NCI-H187 treated with DMSO at 0.1 percent for 48 hours (cell line): ENCODE measurements at regions not wholly inside any gene's neighbourhood (a gene's known extent, or its start where the extent isn't known, plus 50 kb on each side); places are given as distances from the start of the nearest gene placed in this dataset.
"Not testable (repeated sequence)": the region's sequence is repeated elsewhere in the genome, so short reads cannot be mapped to it uniquely, and the experiment has no call there.

Experiments
- DNase-seq: peaks from one replicate; lab custom pipeline; 2025; lab: John Stamatoyannopoulos, UW

GRCh38 chr18:40148960-40149359 is 1806.1 kb upstream of the PIK3C3 start:
- DNase-seq, result no peak

DNA sequence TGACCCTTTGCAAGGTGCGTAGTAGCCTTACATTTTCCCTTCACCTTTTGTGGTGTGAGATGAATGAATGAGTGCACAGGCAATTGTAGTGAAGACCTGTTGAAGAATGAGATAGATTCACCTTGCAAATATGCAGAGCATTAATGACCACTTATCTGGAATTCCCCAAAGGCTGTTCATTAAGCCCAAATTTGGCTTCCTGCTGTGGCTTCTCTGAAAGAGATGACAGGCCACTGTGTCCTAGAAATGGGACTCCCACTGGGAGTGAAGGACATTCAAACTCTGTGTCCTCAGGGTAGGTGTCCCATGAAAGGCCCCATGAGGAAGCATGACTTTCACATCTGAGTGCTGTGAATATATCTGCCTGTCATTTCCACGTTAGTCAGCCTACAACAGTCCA is 1821.8 kb upstream of the PIK3C3 start:
- DNase-seq, result no peak

DNA sequence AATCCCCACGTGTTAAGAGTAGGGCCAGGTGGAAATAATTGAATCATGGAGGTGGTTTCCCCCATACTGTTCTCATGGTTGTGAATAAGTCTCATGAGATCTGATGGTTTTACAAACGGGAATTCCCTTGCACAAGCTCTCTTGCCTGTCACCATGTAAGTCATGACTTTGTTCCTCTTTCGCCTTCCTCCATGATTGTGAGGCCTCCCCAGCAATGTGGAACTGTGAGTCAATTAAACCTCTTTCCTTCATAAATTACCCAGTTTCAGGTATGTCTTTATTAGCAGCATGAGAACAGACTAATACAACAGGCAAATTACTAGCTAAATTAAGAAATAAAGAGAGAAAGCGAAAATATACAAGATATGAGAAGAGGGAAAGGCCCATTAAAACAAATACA is 1822.6 kb upstream of the PIK3C3 start:
- DNase-seq, result not testable (repeated sequence)

- DNase-seq, result no peak
These were observed 1830.9 kb upstream of the PIK3C3 start for GRCh38 chr18:40124107-40124506.

- DNase-seq, result no peak
These were observed 1834.1 kb upstream of the PIK3C3 start for GRCh38 chr18:40120796-40121391.

GRCh38 chr18:40120356-40120755 is 1834.7 kb upstream of the PIK3C3 start:
- no peak for DNase-seq

DNA sequence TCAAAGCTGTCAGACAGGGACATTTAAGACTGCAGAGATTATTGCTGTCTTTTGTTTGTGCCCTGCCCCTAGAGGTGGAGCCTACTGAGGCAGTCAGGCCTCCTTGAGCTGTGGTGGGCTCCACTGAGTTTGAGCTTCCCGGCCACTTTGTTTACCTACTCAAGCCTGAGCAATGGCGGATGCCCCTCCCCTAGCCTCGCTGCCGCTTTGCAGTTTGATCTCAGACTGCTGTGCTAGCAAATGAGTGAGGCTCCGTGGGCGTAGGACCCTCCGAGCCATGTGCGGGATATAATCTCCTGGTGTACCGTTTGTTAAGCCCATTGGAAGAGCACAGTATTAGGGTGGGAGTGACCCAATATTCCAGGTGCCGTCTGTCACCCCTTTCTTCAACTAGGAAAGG is 1835.5 kb upstream of the PIK3C3 start:
- not testable (repeated sequence) for DNase-seq

DNA sequence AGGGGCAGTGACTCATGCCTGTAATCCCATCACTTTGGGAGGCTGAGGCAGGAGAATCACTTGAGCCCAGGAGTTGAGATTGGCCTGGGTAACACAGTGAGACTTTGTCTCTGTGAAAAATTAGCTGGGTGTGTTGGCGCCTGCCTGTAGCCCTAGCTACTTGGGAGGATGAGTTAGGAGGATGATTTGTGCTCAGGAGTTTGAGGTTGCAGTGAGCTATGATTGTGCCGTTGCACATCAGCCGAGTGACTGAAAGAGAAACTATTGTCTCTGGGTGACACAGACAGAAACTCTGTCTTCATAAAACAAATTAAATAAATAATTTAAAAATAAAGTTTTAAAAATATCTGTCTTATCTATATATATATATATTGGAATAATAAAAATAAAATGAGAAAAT is 1844.6 kb upstream of the PIK3C3 start:
- no peak for DNase-seq

GRCh38 chr18:40109252-40110049 is 1845.6 kb upstream of the PIK3C3 start:
- no peak for DNase-seq

DNA sequence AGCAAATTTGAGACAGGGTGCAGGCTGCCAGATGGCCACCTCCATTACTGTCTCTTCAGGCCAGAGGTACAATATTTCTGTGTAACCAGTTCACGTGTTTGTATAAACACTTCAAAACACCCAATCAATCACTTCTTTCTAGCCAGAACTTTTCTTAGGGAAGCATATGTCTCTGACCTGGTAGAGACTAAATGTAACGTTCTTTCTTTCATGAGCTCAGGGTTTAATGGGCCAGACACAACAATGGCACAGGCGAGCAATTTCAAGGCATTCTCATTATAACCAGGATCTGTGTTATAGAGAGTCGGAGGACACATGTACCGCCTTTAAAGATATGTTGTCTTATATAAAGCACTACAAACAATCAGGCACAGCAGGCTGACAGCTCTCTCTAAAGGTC is 1846.4 kb upstream of the PIK3C3 start:
- DNase-seq, result no peak

DNA sequence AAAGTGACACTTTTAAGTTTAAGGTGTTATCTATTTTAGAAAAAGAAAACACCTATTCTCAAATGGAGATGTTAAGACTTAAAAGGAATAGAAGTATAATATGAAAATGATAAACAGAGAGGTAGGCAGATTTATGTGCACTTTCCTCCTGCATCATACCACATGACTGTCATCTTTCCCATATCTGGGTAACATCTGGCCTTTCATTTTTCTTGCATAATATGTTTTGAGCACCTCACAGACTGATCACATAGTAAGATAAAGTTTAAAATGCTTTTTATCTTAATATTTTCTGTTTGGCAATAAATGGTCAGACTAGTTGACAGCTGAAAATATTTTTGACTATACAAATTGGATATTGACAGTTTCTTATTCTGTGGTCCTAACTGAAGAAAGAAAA is 1852.1 kb upstream of the PIK3C3 start:
- DNase-seq, result no peak

- DNase-seq, result no peak
These were observed 1855.4 kb upstream of the PIK3C3 start for GRCh38 chr18:40099641-40100040.

- no peak for DNase-seq
These were observed 1858.4 kb upstream of the PIK3C3 start for GRCh38 chr18:40096675-40097074.

DNA sequence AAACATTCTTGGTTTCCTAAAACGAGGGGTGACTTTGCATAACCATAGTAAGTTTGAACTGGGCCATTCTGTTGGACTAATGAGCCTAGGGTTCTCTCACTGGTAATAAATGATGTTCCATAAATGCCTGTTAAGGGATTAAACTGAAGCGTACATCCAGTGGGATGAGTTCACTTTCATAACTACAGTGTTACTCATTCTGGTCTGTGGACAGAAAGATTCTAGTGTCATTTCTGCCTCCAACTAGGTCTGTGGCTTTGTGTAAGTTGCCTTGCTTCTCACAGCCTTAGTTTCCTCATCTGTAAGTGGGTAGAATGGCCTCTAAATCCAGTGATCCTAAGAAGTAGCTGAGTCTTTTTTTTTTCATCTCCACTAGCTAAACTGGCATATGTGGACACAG is 1860.6 kb upstream of the PIK3C3 start:
- DNase-seq, result no peak

DNA sequence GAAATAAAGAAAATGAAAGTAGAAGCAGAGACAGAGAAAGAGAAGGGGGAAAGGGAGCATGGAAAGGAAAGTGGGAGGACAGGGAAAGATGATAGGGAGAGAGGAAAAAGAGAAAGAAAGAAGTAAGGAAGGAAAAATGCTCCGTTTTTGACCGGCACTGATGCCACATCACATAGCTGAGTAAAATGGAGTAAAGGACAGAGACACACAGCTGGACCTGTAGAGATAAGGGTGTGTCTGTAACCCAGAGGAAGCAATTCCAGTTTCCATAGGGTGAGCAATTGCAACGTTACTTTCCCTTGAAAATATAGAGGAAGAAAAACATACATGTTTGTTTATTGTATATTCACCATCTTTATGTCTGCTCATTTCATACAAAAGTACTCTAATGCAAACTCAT is 1866.9 kb upstream of the PIK3C3 start:
- DNase-seq, result no peak

DNA sequence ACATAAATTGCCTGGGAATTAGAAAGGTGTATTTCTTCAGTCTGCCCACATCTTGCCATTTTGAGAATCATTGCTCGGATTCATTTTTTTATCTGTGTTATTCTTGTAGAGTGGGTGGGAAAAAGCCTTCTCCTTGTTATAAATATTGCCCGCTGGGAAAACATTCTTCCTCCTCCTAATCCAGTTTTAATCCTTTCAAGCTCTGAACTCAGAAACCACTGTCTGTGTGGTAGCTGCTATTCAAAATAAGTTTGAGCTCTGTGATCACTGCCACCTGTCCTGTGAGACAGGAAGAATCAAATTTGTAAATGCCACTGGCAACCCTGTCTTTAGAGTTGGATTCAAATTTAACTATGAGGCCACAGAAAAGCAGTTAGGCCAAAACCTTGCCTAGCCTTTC is 1875.2 kb upstream of the PIK3C3 start:
- DNase-seq, result no peak

- DNase-seq, result no peak
These were observed 1879.4 kb upstream of the PIK3C3 start for GRCh38 chr18:40075616-40076015.

GRCh38 chr18:40072761-40073160 is 1882.3 kb upstream of the PIK3C3 start:
- no peak for DNase-seq

GRCh38 chr18:40066368-40066767 is 1888.7 kb upstream of the PIK3C3 start:
- no peak for DNase-seq

DNA sequence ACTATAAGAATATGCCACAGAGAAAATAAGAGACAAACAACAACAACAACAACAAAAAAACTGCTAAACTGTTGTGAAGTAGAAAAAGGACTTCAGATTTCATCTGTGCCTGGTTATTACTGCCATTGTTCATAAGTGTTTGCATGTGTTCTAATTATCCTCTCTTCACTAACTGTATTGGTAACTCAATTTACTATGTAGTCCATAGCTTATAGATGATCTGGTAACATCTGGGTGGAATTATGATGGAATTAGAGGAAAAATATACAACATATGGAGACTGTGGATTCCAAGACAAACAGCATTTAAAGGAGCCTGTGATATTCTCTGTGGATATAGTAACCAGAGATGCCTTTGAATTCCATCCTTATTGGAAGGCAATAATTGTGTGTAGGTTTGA is 1891.5 kb upstream of the PIK3C3 start:
- DNase-seq, result no peak

DNA sequence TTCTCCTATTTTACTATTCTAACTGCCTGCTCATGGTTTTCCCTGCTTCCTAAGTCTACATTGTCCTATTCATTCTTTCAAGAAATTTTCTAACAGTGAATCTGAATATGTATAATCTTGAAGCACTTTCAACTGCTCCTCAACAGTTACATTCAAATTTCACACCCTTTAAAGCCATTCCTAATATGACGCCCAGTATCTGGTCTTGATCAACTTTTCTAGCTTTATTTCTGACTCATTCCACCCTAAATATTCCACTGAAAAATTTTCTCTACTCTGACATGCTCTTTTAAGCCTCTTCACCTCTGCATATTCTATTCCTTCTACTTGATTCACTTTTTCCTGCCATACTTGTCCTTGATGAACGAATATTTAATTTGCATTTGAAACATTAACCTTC is 1893.9 kb upstream of the PIK3C3 start:
- no peak for DNase-seq

GRCh38 chr18:40060562-40060961 is 1894.5 kb upstream of the PIK3C3 start:
- DNase-seq, result no peak

DNA sequence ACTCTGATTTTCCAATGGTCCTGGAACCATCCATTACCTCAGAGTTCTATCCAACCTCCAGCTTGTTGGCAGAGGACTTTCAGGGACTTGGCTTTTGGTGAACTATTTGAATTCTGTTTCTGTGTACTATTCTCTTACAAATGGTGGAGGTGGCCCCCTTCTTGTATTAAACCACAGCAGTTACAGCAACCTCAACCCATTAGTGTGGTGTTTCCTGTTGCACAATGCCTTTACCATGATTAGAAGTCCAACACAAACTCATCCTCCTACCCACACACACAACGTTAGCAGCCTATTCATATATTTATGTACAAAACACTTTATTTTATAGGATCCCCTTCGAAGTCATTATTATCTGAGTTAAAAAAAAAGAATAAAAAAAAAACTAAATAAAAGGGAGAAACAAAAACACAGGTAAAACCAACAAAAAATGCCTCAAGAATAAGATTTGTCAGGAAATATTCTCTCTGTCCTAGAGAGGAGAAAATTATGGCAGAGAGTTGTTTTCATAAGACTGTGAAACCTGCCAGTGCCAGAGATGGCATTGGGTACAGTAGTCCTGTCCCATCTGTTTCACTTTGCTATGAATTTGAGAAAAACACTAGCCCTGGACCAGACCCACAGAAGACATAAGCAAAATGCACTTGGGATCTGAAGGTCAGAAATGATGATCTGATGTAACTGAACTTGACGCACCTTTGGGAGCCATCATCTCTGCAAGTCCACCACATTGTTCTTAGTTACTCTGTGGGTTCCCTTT is 1896.0 kb upstream of the PIK3C3 start:
- no peak for DNase-seq
